Activated naive CD8-positive, alpha-beta T cell (primary cell): ENCODE measurements at regions not wholly inside any gene's neighbourhood (a gene's known extent, or its start where the extent isn't known, plus 50 kb on each side); places are given as distances from the start of the nearest gene placed in this dataset.

Source experiments
- H3K27ac Mint-ChIP-seq: one replicate; pipeline ENCODE4 v1.8.0; 2021; ENCODE audit warnings: mixed read lengths
- H3K27me3 Mint-ChIP-seq: one replicate; pipeline ENCODE4 v1.8.0; 2021; ENCODE audit warnings: mixed read lengths
- H3K36me3 Mint-ChIP-seq: one replicate; pipeline ENCODE4 v1.8.0; 2021; ENCODE audit warnings: mixed read lengths
- H3K4me1 Mint-ChIP-seq: one replicate; pipeline ENCODE4 v1.8.0; 2021; ENCODE audit warnings: low read depth, mixed read lengths
- H3K4me3 Mint-ChIP-seq: one replicate; pipeline ENCODE4 v1.8.0; 2021; ENCODE audit warnings: mild to moderate bottlenecking, mixed read lengths
- H3K9me3 Mint-ChIP-seq: one replicate; pipeline ENCODE4 v1.8.0; 2021; ENCODE audit warnings: low read depth, mixed read lengths

GRCh38 chr2:46239175-46239846 lies 57.9 kb upstream of the EPAS1 start:
- H3K4me1 Mint-ChIP-seq = peaks cover 23% of the 10 kb centered on the region
- H3K36me3 Mint-ChIP-seq = no peaks in the 10 kb centered on the region
- H3K27ac Mint-ChIP-seq = peak overlapping the region; percentile 85
- no peaks in the 10 kb centered on the region for H3K9me3 Mint-ChIP-seq
- H3K4me3 Mint-ChIP-seq = no peak overlapping the region
- no peaks in the 10 kb centered on the region for H3K27me3 Mint-ChIP-seq

DNA sequence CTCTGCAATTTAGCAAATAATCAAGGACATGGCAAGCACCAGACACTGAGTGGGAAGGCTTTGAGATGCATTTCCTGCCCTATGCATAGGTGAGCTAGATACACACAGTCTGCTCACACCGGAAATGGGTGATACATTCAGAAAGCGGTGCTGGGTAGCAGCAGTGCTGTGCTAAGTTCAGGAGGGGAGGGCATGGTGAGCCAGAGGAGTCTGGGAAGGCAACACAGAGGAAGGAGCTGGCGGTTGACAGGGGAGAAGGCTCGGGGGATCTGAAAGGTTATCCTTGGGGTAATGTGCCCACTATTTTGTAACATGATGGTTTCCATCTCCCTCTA lies 57.4 kb upstream of the EPAS1 start:
- H3K27ac Mint-ChIP-seq = peak overlapping the region; percentile 85
- peaks cover 23% of the 10 kb centered on the region for H3K4me1 Mint-ChIP-seq
- no peaks in the 10 kb centered on the region for H3K36me3 Mint-ChIP-seq
- no peak overlapping the region for H3K4me3 Mint-ChIP-seq
- H3K27me3 Mint-ChIP-seq = no peaks in the 10 kb centered on the region
- H3K9me3 Mint-ChIP-seq = no peaks in the 10 kb centered on the region

- no peaks in the 10 kb centered on the region for H3K9me3 Mint-ChIP-seq
- no peak overlapping the region for H3K27ac Mint-ChIP-seq
- no peaks in the 10 kb centered on the region for H3K27me3 Mint-ChIP-seq
These were observed 55.9 kb upstream of the EPAS1 start for GRCh38 chr2:46241344-46241743.

DNA sequence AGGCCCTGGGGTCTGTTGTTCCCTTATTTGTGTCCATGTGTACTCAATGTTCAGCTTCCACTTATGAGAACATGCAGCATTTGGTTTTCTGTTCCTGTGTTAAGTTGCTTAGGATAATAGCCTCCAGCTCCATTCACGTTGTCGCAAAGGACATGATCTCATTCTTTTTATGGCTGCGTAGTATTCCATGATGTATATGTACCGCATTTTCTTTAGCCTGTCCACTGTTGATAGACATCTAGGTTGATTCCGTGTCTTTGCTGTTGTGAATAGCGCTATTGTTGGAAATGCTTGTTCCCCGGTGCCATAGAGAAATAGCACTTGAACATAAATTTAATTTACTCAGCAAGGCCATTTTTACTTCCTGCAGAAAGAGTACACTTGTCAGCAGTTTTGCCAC lies 51.3 kb upstream of the EPAS1 start:
- Mint-ChIP-seq H3K9me3 (no peaks in the 10 kb centered on the region), H3K4me1 (no peaks in the 10 kb centered on the region), H3K36me3 (no peaks in the 10 kb centered on the region), H3K27me3 (no peaks in the 10 kb centered on the region), H3K27ac (no peak overlapping the region), H3K4me3 (no peak overlapping the region)

More at GRCh38 chr2:46241344-46241743, 55.9 kb upstream of the EPAS1 start:
- no peak overlapping the region for H3K4me3 Mint-ChIP-seq
- no peaks in the 10 kb centered on the region for H3K36me3 Mint-ChIP-seq
- peaks cover 22% of the 10 kb centered on the region for H3K4me1 Mint-ChIP-seq

- Mint-ChIP-seq H3K27me3 (no peaks in the 10 kb centered on the region), H3K9me3 (no peaks in the 10 kb centered on the region), H3K36me3 (no peaks in the 10 kb centered on the region), H3K27ac (no peak overlapping the region), H3K4me1 (no peaks in the 10 kb centered on the region), H3K4me3 (no peak overlapping the region)
These were observed 50.4 kb upstream of the EPAS1 start for GRCh38 chr2:46246790-46247189.
